Hematopoietic multipotent progenitor cell treated with erythropoietin and hydrocortisone succinate and interleukin-3 and kit ligand, for 15 days (in vitro differentiated cells): ENCODE measurements at regions not wholly inside any gene's neighbourhood (a gene's known extent, or its start where the extent isn't known, plus 50 kb on each side); places are given as distances from the start of the nearest gene placed in this dataset.

Experiments
- DNase-seq: peaks from one replicate; pipeline ENCODE4 v3.0.0-alpha.2; 2015; ENCODE audit warnings: low spot score

DNA sequence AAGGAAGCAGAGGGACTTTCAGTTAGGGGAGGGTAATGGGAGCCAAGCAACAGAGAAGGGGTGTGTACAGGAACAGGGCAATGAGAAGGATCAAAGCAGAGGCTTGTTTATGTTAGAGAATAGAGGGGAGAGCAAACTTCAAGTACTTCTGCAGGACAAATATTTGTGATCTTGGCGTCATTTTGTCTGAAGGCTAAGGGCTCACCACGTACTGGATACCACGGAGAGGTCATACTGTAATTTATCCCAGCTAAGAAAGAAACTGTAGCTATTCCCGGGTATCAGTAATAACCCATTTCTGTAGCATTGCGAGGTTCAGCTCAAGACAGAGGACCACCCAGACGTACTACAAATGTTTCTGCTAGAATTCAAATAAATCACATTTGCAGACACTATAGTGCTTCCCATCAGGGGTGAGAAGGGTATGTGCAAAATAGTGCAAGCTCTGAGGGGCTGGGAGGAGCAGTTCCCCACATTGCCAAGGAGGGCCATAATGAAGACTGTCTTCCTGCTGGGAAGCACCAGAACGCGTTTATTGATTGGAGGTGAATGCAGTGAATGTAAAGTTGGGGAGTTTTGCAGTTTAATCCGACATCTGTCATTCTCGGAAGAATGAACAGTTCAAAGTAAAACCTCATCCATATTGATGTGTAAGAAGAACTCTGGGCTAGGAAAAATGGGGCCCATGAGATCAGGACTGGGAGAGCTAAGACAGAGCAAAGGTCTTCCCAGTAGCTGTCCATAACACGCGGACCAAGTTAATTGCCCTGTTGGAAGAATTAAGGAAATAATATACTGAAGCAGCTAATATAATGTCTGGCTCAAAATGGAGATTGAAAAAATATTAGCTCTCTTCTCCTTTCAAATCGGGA lies 136.9 kb downstream of the RWDD3 start:
- DNase-seq = no peak

DNA sequence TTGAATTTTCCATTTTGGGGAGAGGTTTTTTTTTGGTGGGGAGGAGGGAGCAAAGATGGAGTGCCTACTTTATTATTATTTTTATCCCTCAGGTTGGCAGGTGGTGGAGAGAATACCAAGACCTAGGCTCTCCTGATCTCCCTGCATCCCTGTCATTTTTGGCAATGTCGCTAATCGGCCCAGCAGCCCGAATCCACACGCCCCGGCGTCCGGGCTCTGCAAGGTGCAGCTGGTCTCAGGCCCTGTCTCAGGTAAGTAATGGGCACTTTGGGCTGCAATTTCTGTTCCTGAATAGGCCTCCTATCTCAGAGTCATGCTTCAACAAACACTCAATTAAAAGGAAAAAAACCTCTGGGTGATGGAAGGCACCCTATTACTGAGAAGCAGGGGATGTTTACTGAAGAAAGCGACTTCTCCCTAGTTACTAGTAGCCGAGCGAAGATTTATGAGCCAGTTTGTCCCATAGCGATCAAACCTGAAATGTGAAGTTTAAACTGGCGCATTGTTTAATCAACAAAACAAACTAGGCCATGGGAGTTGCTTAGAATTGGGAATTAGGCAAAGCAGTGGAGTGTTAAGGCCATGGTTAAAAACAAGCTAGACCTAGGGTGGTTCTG lies 137.8 kb downstream of the RWDD3 start:
- no peak for DNase-seq

DNA sequence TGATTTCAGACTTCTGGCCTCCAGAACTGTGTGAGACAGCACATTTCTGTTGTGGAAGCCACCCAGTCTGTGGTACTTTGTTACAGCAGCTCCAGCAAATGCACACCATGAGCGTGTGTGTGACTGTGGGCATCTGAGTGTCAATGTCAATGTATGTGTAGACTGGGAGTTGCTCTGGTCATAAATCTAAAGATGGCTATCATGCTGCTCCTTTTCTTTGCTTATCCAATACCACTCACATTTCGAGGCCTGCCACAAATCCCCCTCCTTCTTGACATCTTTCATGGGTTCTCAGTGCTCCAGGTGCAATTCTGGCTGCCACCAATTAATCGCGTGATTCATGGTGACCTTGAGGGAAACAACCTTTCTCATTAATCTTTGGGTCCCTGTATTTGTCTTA lies 141.2 kb downstream of the RWDD3 start:
- DNase-seq = no peak

DNA sequence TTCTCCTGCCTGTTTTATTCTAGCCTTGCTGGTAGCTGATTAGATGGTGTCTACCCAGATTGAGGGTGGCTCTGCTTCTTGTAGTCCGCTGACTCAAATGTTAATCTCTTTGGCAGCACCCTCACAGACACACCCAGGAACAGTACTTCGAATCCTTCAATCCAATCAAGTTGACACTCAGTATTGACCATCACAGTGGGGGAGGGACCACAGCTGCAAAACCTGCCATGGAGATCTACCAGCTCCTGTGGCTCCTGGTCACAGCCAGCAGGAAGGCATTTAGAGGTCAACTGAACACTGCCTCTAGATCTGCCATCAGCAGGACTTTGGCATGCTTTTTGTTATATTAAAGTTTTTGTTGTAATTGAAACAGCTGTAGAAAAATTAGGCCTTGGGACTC lies 146.9 kb downstream of the RWDD3 start:
- no peak for DNase-seq

DNA sequence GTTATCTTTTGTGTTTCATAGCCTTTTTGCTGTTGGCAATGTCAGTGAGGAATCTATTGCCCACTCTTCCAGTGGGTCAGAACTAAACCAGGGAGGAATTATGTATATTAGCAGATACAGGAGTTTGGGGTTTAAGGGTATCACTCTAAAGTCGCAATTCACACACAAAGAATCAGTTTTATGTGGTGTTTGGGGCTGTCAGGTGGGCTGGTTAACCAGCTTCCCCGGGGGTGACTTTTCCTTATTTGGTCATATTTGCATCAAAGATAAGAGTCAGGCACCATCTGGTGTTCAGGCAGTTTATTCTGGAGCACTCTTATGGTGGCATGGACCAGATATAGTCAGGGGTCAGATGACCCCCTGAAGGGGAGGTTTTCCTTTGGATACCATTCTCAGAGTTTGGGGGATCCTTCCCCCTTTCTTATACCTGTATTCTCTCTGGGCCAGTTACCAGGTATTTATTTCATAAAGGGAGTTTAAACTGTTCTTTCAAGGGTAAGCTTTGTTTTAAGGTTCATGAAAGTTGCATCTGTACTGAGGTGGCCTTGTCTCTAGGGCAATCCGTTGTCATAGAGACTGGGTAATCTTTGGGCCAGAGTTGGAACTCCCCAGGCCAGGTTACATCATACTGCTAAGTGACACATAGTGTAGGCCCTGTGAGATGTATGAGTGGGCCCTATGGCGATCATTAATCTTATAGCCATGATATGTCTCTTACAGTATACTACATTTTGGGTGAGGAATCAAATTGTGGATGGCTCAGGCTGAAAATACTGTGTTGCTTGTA lies 148.2 kb downstream of the RWDD3 start:
- no peak for DNase-seq

DNA sequence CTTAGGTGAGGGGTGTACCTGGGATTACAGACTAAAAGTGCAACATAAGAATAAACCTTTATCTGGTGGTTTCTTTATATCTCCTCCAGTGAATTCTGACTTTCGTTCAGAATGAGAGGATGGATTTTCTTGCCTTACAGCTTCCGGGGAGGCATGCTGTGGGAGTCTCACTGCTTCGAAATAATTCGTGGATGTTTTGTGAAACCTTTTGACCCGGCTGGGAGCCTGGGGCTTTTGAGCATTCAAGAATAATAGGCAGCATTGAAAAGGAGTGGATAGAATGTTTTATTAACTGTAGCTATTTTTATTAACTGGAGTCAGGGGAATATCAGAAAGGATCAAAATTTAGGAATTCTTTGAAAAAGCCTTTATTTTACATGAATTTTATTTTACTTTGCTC lies 149.1 kb downstream of the RWDD3 start:
- DNase-seq = no peak

DNA sequence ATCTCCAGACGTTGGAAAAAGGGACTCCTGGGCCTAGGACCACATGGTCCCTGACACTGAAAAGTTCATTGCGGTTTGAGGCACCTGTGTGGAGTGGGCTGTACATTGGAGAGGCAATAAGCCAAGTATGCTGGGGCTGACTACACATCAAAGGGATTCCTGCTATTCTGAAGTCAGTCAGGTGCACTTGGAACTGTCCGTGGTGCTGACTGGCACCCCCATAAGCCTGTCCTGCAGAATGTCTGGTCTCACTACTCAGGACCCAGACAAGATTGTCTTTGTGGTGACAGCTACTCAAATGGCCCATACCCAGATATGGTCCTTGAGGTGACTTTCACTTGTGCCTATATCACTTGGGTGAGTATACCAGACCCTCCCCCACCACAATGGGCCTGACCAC lies 150.6 kb downstream of the RWDD3 start:
- no peak for DNase-seq

DNA sequence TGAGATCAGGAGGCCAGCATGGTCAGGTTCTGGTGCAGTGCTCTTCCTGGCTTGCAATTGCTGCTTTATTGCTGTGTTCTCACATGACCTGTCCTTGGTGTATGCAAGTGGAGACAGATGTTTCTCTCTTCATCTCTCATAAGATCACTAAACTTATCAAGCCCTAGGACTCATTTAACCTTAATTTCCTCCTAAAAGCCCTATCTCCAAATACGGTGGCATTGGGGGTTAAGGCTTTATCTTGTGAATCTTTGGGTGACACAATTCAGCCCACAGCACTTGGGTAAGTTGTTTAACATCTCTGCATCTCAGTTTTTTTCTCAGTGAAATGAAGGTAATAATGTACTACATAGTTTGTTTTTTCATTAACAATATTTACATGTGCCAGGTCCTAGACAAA lies 152.4 kb downstream of the RWDD3 start:
- DNase-seq = no peak

DNA sequence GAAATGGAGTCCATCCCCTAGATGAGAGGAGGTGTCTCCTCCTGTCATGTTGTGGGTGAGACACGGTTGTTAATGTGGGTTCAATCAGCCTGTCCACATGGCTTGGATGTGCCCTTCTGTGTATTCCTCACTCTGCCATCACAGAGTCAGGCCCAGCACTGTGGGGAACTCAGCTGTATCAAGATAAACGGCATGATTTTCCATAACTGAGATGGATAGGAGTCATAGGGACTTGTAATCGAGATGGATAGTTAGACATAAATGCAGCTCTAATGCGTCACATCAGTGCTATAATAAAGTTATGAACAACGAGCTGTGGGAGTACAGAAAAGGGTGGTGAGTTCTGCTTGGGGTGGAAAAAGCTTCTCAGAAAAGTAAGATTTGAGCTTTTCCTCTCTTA lies 152.9 kb downstream of the RWDD3 start:
- DNase-seq = no peak

DNA sequence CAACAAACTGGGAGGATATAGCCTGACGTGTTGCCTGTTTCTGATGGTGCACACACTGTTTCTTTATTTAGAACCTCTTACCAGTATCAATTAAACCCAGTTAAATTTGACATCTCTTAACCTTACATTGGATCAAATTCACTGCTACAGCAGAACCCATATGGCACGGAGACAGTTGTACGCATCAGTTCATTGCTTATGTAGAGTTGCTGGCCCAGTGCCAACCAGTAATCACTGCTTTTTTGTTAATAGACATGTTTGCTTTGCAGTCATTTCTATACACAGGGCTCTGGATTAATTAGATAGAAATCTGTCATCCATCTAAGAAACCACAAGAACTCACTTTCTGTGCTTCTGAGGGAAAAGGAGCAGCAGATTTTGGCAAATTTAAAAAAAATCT lies 154.0 kb downstream of the RWDD3 start:
- no peak for DNase-seq

DNA sequence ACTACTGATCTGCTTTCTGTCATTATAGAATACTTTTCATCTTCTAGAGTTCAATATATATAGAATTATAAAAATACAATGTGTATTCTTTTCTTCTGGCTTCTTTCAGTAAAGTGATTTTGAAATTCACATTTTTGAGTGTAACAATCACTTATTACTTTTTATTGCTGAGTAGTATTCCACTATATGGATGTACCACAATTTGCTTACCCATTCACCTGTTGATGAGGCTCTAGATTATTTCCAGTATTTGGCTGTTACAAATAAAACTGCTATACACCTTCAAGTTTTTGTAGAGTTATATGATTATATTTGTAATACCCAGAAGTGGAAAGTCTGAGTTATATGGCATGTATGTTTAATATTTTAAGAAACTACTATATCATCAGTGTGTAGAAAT lies 159.4 kb downstream of the RWDD3 start:
- DNase-seq = no peak

DNA sequence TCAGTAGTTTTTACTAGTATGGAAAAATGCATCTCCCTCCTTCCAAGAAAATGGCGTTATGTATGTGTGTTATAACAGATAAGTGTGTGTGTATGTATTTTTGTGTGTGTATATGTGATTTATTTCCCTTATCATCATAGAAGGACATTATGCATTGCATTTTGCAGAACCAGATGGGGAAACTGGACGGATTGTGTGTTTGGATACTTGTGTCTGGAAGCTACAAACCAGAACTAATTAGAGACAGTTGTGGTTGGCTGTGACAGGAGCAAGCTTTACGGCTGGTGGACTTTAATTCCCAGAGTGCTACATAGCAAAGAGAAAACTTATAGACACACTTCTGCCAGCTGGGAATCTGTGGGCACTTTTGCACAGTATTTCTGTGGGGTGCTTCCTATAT lies 162.5 kb downstream of the RWDD3 start:
- no peak for DNase-seq

DNA sequence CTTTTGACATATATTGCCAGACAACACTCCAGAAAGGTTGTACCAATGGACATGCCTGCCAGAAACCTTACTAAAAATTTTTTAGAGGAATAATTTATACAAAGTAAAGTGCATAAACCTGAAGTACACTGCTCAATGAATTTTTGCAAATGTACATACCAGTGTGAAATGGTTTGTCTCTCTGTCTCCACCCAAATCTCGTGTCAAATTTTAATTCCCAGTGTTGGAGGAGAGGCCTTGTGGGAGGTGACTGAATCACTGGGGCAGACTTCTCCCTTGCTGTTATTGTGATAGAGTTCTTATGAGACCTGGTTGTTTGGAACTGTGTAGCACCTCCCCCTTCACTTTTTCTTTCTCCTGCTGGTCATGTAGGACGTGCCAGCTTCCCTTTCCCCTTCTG lies 168.8 kb downstream of the RWDD3 start:
- DNase-seq = no peak

DNA sequence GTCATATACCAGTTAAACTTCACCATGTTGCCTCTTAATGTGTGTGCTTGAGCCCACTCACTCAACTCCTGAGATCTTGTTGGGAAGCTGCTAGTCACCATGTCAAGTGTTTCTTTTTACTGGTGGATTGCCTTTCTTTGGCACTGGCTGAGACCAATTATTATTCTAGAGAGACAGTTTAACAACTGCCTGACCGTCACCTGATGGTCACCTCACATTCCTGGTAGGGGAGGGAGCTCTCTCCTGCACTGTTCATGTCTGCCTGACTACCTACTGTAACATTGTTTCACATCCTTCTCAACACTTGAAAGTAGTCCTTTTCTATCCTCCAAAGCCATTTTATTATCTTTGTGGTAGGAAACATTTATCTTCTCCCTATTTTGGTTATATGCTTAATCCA lies 172.3 kb downstream of the RWDD3 start:
- no peak for DNase-seq

DNA sequence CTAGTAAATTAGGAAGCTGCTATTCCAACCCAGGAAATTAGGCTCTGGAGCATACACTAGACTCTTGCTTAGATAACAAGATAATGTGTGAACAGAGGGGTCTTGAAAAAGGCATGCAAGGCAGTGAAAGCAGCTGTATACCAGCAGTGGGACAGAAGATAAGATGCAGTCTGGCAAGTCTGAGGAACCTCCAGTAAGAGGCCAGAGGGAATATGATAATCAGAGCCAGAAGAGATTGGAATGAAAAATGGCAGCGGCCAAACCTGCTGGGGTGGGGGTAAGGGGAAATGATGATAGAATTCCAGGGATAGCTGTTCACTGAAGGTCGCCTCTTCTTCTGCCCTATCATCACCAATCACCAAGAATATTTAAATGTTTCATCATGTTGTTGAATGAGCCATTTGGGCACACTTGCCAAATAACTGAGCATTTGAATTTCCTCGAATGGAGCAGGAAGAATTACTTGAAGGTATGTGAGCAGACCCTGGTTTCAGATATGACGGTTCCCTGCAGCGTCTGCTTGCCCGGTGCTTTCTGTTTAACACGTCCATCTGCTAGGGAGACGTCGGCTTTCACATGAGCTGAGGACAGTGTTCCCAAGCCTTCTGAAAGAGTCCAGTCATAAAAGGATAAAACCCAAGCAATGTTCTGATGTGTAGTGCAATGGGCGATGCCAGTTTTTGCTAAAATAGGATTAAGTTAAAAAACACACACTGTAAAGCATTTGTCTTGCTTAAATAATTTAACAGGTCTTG lies 173.3 kb downstream of the RWDD3 start:
- no peak for DNase-seq

DNA sequence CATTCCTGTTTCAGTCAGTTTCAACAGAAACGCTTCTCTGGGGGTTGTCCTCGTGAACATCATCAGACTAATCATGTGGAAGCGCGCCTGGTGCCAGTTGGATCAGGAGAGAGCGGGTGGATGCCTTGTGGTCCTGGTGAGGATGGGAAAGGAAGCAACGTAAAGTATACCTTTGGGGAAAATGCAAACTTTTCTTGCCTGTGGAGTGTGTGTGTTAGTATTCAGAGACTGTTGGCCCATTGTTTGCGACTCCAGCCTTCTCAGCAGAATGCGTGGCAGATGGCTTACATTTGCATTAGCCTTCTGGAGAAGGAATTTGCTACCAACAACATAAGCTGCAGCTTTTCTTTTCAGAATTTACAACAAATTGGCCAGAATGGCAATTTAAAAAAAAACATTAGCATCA lies 173.9 kb downstream of the RWDD3 start:
- DNase-seq = no peak

DNA sequence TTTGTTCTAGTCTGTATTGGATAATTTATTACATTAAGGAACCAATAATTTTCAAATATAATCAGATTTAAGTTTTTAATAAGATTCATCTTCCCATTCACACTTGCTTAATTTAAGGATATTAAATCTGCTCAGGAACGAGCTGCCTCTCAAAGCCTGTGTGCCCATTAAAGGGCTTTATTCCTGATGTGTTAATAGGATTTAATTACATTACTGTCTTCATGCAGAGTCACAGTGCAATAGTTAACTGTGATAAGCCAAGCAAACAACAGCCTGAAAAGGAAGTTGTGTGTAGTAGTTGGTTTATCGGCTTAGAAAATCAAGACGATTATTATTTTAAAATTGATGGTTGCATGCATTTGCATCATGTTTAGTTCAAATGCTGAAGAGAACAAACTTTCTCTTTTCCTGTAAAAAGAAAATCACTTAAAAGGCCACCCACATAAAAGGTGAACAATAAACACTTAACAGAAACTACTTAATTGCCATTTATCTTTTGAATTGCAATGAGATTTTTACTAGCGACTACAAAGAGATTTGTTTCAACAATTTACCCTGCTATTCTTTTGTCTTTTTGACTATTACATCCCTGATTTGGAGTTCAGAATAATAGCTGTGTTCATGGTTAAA lies 174.6 kb downstream of the RWDD3 start:
- no peak for DNase-seq

DNA sequence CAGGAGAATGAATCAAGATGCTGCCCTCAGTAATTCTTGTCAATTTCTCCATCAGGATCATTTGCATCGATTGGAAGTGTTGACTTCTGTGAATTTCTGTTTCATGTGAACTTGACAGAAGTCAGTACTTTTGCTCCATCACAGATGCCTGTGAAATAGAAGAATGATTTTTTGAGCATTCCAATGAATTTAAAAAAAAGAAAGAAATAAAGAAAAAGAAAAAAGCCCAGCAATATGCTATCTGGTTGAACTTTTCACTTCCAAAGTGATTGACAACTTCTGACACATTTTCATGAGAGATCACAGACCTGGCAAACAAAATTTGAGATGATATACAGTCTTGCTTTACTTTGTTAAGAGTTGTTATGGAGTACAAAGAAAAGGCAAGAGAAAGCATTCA lies 175.3 kb downstream of the RWDD3 start:
- no peak for DNase-seq

DNA sequence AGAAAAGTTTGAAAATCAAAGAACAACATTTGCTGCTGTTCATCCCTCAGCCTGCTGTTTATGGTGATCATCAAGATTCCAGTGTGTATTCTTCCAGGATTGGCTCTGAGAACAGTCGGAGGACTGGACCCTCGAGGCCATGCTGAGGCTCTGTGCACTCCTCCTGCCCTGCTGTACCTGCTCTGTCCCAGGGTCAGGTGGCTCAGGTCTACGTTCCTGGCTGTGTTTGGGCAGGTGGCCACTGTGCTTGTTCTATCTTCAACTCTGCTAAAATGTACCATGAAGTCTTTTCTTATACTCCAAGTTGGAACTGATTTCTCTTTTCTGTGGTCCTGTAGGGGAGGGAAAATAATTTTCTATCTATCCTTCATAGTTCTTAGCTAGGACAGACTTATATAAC lies 175.9 kb downstream of the RWDD3 start:
- no peak for DNase-seq

DNA sequence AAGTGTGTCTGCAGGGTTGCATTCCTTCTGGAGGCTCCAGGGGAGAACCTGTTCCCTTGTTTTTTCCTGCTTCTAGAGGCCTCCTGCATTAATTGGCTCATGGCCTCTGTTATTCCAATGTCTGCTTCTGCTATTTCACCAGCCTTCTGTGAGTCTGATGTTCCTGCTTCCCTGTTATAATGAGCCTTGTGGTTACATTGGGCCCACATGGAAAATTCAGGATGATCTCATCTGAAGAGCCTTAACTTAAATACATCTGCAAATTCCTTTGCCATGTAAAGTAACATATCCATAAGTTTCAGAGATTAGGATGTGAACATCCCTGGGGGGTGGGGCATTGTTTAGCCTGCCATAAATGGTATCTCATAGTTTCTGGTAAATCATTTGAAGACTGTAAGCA lies 181.1 kb downstream of the RWDD3 start:
- no peak for DNase-seq

DNA sequence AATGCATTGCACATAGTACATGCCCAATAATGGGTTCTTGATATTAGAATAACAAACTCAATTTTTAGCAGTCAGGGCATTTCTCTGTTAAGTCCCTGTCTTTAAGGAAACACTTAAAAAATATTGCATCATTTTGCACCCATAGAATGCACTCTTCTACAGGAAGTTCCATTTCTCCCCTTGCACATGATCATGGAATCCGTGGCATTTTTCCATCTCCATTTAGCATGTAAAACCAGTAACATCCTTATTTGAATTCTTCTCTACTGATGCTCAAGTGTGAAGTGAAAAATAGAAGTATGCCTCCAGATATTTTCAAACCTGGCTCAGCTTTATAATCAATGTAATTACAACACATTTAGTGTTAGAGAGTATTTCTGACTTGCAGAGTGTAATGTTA lies 192.8 kb downstream of the RWDD3 start:
- DNase-seq = no peak

DNA sequence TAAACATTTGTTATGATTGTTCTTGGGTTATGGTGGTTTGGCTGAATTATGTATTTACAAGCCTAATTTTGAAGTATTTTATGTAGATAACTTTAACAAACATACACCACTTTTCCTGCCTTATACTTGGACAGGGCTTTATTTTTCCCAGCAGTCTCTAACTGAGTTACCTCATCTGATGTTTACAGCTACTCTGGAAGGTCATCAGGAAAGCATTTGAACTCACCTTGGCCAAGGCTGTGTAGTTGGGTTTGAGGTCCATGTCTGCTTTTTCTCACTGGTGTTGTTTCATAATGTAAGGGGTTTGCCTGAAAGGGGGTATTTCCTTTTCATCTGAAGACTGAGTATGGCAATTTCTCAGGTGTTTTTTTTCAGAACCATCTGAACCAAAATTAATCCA lies 193.5 kb downstream of the RWDD3 start:
- no peak for DNase-seq
